Smooth muscle cell (in vitro differentiated cells): ENCODE measurements at regions not wholly inside any gene's neighbourhood (a gene's known extent, or its start where the extent isn't known, plus 50 kb on each side); places are given as distances from the start of the nearest gene placed in this dataset.

Experiments
- DNase-seq: peaks from one replicate; lab custom pipeline; 2025; ENCODE audit not compliant: unreplicated experiment; lab: John Stamatoyannopoulos, UW
- H2AFZ ChIP-seq: fragments of 200-600 bp; sonication (generic); 2 replicates; pipeline ENCODE4 v1.6.0; 2016; ENCODE audit warnings: antibody characterized with exemption, low read depth, mild to moderate bottlenecking
- H3F3A ChIP-seq: fragments of 200-600 bp; sonication (generic); 2 replicates; pipeline ENCODE4 v1.6.0; 2017; ENCODE audit warnings: antibody characterized with exemption, low read depth
- H3K27ac ChIP-seq: fragments of 200-600 bp; sonication (generic); 2 replicates; pipeline ENCODE4 v1.5.1; 2016; ENCODE audit warnings: low read depth, mild to moderate bottlenecking
- H3K27me3 ChIP-seq: fragments of 200-600 bp; sonication (generic); 2 replicates; pipeline ENCODE4 v1.6.1; 2016; ENCODE audit warnings: low read depth, mild to moderate bottlenecking
- H3K36me3 ChIP-seq: fragments of 200-600 bp; sonication (generic); 2 replicates; pipeline ENCODE4 v1.5.1; 2016; ENCODE audit warnings: low read depth
- H3K4me1 ChIP-seq: fragments of 200-600 bp; sonication (generic); 2 replicates; pipeline ENCODE4 v1.5.1; 2016; ENCODE audit warnings: low read depth
- H3K4me2 ChIP-seq: fragments of 200-600 bp; sonication (generic); 2 replicates; pipeline ENCODE4 v1.6.0; 2016; ENCODE audit warnings: mild to moderate bottlenecking
- H3K4me3 ChIP-seq: fragments of 200-600 bp; sonication (generic); 2 replicates; pipeline ENCODE4 v1.5.1; 2016; ENCODE audit warnings: mild to moderate bottlenecking
- H3K79me2 ChIP-seq: fragments of 200-600 bp; sonication (generic); 2 replicates; pipeline ENCODE4 v1.6.0; 2016; ENCODE audit warnings: low read depth, mild to moderate bottlenecking
- H3K9ac ChIP-seq: fragments of 200-600 bp; sonication (generic); 2 replicates; pipeline ENCODE4 v1.6.0; 2016; ENCODE audit warnings: low read depth
- H3K9me3 ChIP-seq: fragments of 200-600 bp; sonication (generic); replicated peaks from 2 replicates; pipeline ENCODE4 v1.5.1; 2016; ENCODE audit warnings: low read depth
- H4K20me1 ChIP-seq: fragments of 200-600 bp; sonication (generic); 2 replicates; pipeline ENCODE4 v1.6.0; 2016; ENCODE audit warnings: low read depth
- WGBS: methylation state at CpG from one replicate; pipeline ENCODE4 v1.1.7; 2016; ENCODE audit warnings: low lambda C conversion rate; 5-methylcytosine and 5-hydroxymethylcytosine counted together
- TF ChIP-seq, protein P1 (sequence below): fragments of 200-600 bp; sonication (generic); IDR thresholded peaks from 2 replicates; pipeline ENCODE4 v1.5.1; 2017; ENCODE audit warnings: borderline replicate concordance, mild to moderate bottlenecking, antibody characterized with exemption; ENCODE audit not compliant: insufficient read depth, poor library complexity, severe bottlenecking

DNA sequence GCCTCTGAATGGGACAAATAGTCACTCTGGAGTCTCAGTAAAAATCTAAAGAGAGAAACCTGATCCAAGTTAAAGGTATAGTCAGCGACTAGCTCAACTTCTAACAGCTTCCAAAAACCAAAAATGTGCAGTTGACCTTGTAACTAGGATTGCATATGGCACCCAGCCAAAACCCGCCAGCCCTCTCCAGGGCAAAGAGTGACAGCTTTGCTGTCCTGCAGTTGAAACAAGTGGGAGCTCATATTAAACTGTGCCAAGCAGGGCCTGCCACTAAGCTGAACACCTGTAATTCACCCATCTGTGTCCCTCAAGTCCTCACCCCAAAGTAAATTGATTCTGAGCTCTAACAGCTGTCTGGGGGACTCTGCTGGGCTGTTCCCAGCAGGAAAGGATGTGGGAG, 695.3 kb downstream of the MAFB start:
- no peaks in the 10 kb centered on the region for H3F3A ChIP-seq
- H3K4me3 ChIP-seq = no peak overlapping the region
- no peaks in the 10 kb centered on the region for H3K4me1 ChIP-seq
- no peak overlapping the region for H3K4me2 ChIP-seq
- no peaks in the 10 kb centered on the region for H3K36me3 ChIP-seq
- peaks cover 3% of the 10 kb centered on the region for H3K9me3 ChIP-seq
- no peaks in the 10 kb centered on the region for H3K27me3 ChIP-seq
- TF ChIP-seq, protein P1, sequence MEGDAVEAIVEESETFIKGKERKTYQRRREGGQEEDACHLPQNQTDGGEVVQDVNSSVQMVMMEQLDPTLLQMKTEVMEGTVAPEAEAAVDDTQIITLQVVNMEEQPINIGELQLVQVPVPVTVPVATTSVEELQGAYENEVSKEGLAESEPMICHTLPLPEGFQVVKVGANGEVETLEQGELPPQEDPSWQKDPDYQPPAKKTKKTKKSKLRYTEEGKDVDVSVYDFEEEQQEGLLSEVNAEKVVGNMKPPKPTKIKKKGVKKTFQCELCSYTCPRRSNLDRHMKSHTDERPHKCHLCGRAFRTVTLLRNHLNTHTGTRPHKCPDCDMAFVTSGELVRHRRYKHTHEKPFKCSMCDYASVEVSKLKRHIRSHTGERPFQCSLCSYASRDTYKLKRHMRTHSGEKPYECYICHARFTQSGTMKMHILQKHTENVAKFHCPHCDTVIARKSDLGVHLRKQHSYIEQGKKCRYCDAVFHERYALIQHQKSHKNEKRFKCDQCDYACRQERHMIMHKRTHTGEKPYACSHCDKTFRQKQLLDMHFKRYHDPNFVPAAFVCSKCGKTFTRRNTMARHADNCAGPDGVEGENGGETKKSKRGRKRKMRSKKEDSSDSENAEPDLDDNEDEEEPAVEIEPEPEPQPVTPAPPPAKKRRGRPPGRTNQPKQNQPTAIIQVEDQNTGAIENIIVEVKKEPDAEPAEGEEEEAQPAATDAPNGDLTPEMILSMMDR = no peak
- H3K79me2 ChIP-seq = no peaks in the 10 kb centered on the region
- H3K9ac ChIP-seq = no peak overlapping the region
- no peak for DNase-seq
- no peak overlapping the region for H3K27ac ChIP-seq
- no peaks in the 10 kb centered on the region for H4K20me1 ChIP-seq
- WGBS = 96% methylated on average over 2 of the region's 2 CpGs
- no peak overlapping the region for H2AFZ ChIP-seq

DNA sequence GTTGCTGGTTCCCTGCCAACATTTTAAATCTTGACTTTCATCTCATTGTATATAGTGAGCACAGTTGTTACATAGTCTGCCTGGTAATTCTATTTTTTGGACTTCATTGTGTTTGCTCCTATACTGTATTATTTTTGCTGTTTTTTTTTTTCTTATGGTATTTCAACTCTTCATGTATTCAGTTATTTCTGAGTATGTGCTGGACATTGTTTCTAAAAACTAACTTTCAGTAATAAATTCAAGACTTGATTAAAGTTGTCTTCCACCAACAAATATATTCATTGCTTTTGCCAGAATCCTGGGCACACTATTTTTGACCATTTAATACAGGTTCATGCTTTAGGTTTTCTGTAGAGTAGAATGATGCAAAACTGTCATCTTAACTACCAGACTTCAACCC, 698.3 kb downstream of the MAFB start:
- TF ChIP-seq, protein P1 = no peak
- Histone ChIP-seq H3K79me2 (no peaks in the 10 kb centered on the region), H3K27me3 (no peaks in the 10 kb centered on the region), H3K9me3 (peaks cover 3% of the 10 kb centered on the region), H2AFZ (no peak overlapping the region), H3K9ac (no peak overlapping the region), H3K4me3 (no peak overlapping the region), H3F3A (peaks cover 7% of the 10 kb centered on the region), H3K27ac (no peak overlapping the region), H3K4me2 (no peak overlapping the region), H3K4me1 (peaks cover 17% of the 10 kb centered on the region), H3K36me3 (no peaks in the 10 kb centered on the region), H4K20me1 (no peaks in the 10 kb centered on the region)
- DNase-seq = no peak

DNA sequence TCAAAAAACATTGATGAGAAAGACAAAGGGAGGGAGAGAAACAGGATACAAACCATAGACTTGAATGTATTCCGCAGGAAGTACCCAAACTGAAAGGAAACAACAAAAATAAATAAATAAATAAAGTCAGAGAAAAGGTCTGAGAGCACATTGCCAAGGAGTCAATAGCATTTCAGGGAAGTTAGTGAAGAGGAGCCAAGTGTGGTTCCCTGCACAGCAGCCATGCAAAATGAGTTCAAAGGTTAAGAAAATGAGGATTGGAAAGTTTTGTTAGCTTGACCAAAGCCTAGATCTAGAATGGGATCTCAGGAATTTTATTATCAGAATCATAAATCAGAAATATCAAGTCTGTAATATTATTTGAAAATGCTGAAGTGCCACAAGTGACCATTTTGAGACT, 700.0 kb downstream of the MAFB start:
- H3K36me3 ChIP-seq = no peaks in the 10 kb centered on the region
- WGBS = 0% methylated on average over 1 of the region's 1 CpG
- no peak overlapping the region for H3K9ac ChIP-seq

More for the DNA sequence above, 700.0 kb downstream of the MAFB start:
- H3K9me3 ChIP-seq = peaks cover 3% of the 10 kb centered on the region
- peaks cover 26% of the 10 kb centered on the region for H3K4me1 ChIP-seq
- H3K4me2 ChIP-seq = no peak overlapping the region
- no peak overlapping the region for H3K4me3 ChIP-seq
- no peak overlapping the region for H2AFZ ChIP-seq
- peaks cover 18% of the 10 kb centered on the region for H3F3A ChIP-seq
- TF ChIP-seq, protein P1 = no peak
- no peaks in the 10 kb centered on the region for H3K79me2 ChIP-seq
- H3K27me3 ChIP-seq = no peaks in the 10 kb centered on the region
- no peak for DNase-seq
- no peak overlapping the region for H3K27ac ChIP-seq
- H4K20me1 ChIP-seq = no peaks in the 10 kb centered on the region
